SU-DHL-6 (cell line): ENCODE measurements at regions not wholly inside any gene's neighbourhood (a gene's known extent, or its start where the extent isn't known, plus 50 kb on each side); places are given as distances from the start of the nearest gene placed in this dataset.

Experiments
- H2AFZ ChIP-seq: fragments of 200-600 bp; sonication (generic); 2 replicates; pipeline ENCODE4 v1.6.1; 2014; ENCODE audit warnings: low read depth, mild to moderate bottlenecking, moderate library complexity, mixed read lengths, antibody characterized with exemption, low read length; ENCODE audit not compliant: severe bottlenecking
- H3F3A ChIP-seq: fragments of 200-600 bp; shearing (Covaris generic); 2 replicates; pipeline ENCODE4 v1.6.0; 2016; ENCODE audit warnings: antibody characterized with exemption, mild to moderate bottlenecking; ENCODE audit not compliant: insufficient read depth
- H3K27ac ChIP-seq: fragments of 200-600 bp; sonication (generic); 2 replicates; pipeline ENCODE4 v1.5.1; 2016; ENCODE audit warnings: low read depth, mild to moderate bottlenecking, low read length, moderate library complexity, mixed read lengths
- H3K27me3 ChIP-seq: fragments of 200-600 bp; sonication (generic), shearing (Covaris generic); 2 replicates; pipeline ENCODE4 v1.6.0; 2014; ENCODE audit warnings: mild to moderate bottlenecking, low read length
- H3K36me3 ChIP-seq: fragments of 200-600 bp; sonication (generic); 2 replicates; pipeline ENCODE4 v1.6.1; 2014; ENCODE audit warnings: mild to moderate bottlenecking, low read length, mixed read lengths
- H3K4me2 ChIP-seq: fragments of 300-600, 200-600 bp; shearing (Covaris generic), sonication (generic); 2 replicates; pipeline ENCODE4 v1.6.0; 2014; ENCODE audit warnings: low read length, low read depth, mild to moderate bottlenecking; ENCODE audit not compliant: poor library complexity, severe bottlenecking
- H3K4me3 ChIP-seq: fragments of 200-600 bp; sonication (generic); 2 replicates; pipeline ENCODE4 v1.5.1; 2014; ENCODE audit warnings: antibody characterized with exemption, low read length, mild to moderate bottlenecking, mixed read lengths; ENCODE audit not compliant: insufficient read depth, poor library complexity, severe bottlenecking
- H3K79me2 ChIP-seq: fragments of 200-600 bp; sonication (generic); 2 replicates; pipeline ENCODE4 v1.6.1; 2014; ENCODE audit warnings: mild to moderate bottlenecking, low read length, moderate library complexity; ENCODE audit not compliant: insufficient read depth
- H3K9ac ChIP-seq: fragments of 200-600 bp; sonication (generic); 2 replicates; pipeline ENCODE4 v1.7.0; 2014; ENCODE audit warnings: mild to moderate bottlenecking, low read length
- H3K9me2 ChIP-seq: fragments of 200-600 bp; sonication (generic); replicated peaks from 2 replicates; pipeline ENCODE4 v1.6.1; 2014; ENCODE audit warnings: low read length; ENCODE audit not compliant: insufficient read depth
- H3K9me3 ChIP-seq: fragments of 200-600 bp; sonication (generic); 2 replicates; pipeline ENCODE4 v1.6.1; 2014; ENCODE audit warnings: low read length, mixed read lengths; ENCODE audit not compliant: insufficient read depth
- H4K20me1 ChIP-seq: fragments of 200-600 bp; sonication (generic); 2 replicates; pipeline ENCODE4 v1.6.1; 2014; ENCODE audit warnings: low read depth, mild to moderate bottlenecking, antibody characterized with exemption, low read length, moderate library complexity, mixed read lengths
- EZH2phosphoT487 ChIP-seq: fragments of 200-600 bp; sonication (generic), shearing (Covaris generic); conservative IDR thresholded peaks from 2 replicates; pipeline ENCODE4 v1.6.1; 2018; ENCODE audit warnings: mild to moderate bottlenecking, antibody characterized with exemption, low read length, moderate library complexity, mixed read lengths
- TF ChIP-seq, protein P1 (sequence below): fragments of 200-600 bp; sonication (generic); IDR thresholded peaks from one replicate; pipeline ENCODE4 v1.5.1; 2017; ENCODE audit warnings: antibody characterized with exemption, mild to moderate bottlenecking, low read length, moderate library complexity; ENCODE audit not compliant: insufficient read depth, poor library complexity, severe bottlenecking

DNA sequence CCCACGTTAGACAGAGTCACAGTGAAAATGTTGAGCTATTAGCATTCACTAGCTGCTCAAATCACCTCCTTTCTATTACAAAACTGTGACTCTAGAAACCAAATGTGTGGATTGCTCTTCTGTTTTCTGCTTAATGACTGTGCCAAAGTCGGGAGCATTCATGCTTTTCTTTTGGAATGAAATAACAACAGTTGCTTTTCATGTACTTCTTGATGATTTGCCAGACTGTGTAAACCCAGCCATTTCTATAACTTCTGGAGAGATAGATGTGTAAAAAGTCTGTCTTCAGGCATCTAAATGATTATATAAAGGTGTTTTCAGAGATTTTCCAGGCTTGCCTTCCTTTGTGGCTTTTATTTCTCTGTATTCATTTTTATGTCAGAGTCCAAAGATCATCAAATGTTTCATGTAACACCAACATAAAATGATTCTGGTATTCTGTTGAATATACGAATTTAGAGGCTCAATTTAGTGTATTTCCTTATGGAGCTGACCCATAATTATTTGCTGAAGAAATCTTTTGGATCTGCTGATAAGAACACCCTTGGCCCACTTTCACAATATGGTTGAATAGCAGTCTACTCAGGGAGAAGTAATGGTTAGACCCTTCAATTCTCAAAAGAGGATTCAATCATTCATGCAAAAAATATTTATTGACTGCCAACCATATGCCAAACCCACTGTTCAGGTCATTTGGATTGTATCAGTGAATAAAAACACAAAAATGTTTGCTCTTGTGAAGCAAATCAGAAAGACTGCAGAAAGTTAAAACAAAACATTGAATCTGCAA is 581.2 kb downstream of the CDH18 start:
- Histone ChIP-seq H3K27ac (no peak overlapping the region), H3K4me3 (no peak overlapping the region), H3K36me3 (no peaks in the 10 kb centered on the region), H3K27me3 (no peaks in the 10 kb centered on the region), H3K79me2 (no peaks in the 10 kb centered on the region), H4K20me1 (no peaks in the 10 kb centered on the region), H3K9me3 (no peaks in the 10 kb centered on the region), H3F3A (no peaks in the 10 kb centered on the region), H3K9me2 (no peaks in the 10 kb centered on the region), H3K9ac (no peak overlapping the region), H2AFZ (peak overlapping the region; percentile 75), H3K4me2 (no peak overlapping the region)
- TF ChIP-seq, protein P1, sequence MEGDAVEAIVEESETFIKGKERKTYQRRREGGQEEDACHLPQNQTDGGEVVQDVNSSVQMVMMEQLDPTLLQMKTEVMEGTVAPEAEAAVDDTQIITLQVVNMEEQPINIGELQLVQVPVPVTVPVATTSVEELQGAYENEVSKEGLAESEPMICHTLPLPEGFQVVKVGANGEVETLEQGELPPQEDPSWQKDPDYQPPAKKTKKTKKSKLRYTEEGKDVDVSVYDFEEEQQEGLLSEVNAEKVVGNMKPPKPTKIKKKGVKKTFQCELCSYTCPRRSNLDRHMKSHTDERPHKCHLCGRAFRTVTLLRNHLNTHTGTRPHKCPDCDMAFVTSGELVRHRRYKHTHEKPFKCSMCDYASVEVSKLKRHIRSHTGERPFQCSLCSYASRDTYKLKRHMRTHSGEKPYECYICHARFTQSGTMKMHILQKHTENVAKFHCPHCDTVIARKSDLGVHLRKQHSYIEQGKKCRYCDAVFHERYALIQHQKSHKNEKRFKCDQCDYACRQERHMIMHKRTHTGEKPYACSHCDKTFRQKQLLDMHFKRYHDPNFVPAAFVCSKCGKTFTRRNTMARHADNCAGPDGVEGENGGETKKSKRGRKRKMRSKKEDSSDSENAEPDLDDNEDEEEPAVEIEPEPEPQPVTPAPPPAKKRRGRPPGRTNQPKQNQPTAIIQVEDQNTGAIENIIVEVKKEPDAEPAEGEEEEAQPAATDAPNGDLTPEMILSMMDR = no peak
- TF ChIP-seq EZH2phosphoT487 = no peak

DNA sequence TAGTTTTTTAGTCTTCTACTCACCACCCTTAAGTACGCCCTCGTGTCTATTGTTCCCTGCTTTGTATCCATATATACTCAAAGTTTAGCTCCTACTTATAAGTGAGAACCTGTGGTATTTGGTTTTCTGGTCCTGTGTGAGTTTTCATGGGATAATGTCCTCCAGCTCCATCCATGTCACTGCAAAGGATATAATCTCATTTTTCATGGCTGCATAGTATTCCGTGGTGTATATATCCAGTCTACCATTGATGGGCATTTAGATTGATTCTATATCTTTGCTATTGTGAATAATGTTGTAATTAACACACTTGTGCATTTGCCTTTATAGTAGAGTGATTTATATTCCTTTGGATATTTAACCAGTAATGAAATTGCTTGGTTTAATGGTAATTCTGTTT is 579.9 kb downstream of the CDH18 start:
- TF ChIP-seq, protein P1 = no peak
- H3K4me3 ChIP-seq = no peak overlapping the region
- no peaks in the 10 kb centered on the region for H3K27me3 ChIP-seq
- no peaks in the 10 kb centered on the region for H3F3A ChIP-seq
- H4K20me1 ChIP-seq = no peaks in the 10 kb centered on the region
- no peak overlapping the region for H3K27ac ChIP-seq
- no peaks in the 10 kb centered on the region for H3K9me2 ChIP-seq
- H2AFZ ChIP-seq = no peak overlapping the region
- H3K9ac ChIP-seq = no peak overlapping the region
- H3K79me2 ChIP-seq = no peaks in the 10 kb centered on the region
- H3K36me3 ChIP-seq = no peaks in the 10 kb centered on the region
- no peaks in the 10 kb centered on the region for H3K9me3 ChIP-seq
- H3K4me2 ChIP-seq = no peak overlapping the region

DNA sequence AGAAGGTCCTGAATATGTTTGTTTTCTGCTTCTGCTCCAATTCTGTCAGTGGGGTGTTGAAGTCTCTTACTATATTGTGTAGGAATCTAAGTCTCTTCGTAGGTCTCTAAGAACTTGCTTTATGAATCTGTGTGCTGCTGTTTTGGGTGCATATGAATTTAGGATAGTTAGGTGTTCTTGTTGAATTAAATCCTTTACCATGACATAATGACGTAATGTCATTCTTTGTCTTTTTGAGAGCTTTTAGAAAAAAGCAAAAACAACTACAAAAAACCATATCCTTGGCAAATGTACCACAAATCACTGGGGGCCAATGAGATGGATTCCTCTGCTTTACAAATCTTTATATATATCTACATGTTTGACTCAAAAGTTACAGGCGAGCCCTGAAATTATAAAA is 576.1 kb downstream of the CDH18 start:
- no peak overlapping the region for H3K9ac ChIP-seq
- H3K27ac ChIP-seq = no peak overlapping the region
- H3K9me3 ChIP-seq = no peaks in the 10 kb centered on the region
- no peak overlapping the region for H3K4me3 ChIP-seq
- H3K4me2 ChIP-seq = no peak overlapping the region
- no peaks in the 10 kb centered on the region for H4K20me1 ChIP-seq
- H3K27me3 ChIP-seq = no peaks in the 10 kb centered on the region
- peak overlapping the region; percentile 38 for H2AFZ ChIP-seq
- no peaks in the 10 kb centered on the region for H3K36me3 ChIP-seq
- H3F3A ChIP-seq = no peaks in the 10 kb centered on the region
- no peaks in the 10 kb centered on the region for H3K79me2 ChIP-seq
- no peak for TF ChIP-seq EZH2phosphoT487
- TF ChIP-seq, protein P1 = no peak
- H3K9me2 ChIP-seq = no peaks in the 10 kb centered on the region
